C4-2B (cell line): ENCODE measurements at regions not wholly inside any gene's neighbourhood (a gene's known extent, or its start where the extent isn't known, plus 50 kb on each side); places are given as distances from the start of the nearest gene placed in this dataset.

Source experiments
- ZFX ChIP-seq: fragments of 450-650 bp; IDR thresholded peaks from 2 replicates; pipeline ENCODE4 v1.6.1; 2017
- TF ChIP-seq, protein P1 (sequence below): fragments of 450-650 bp; conservative IDR thresholded peaks from 2 replicates; pipeline ENCODE4 v1.5.1; 2017; ENCODE audit warnings: mild to moderate bottlenecking

DNA sequence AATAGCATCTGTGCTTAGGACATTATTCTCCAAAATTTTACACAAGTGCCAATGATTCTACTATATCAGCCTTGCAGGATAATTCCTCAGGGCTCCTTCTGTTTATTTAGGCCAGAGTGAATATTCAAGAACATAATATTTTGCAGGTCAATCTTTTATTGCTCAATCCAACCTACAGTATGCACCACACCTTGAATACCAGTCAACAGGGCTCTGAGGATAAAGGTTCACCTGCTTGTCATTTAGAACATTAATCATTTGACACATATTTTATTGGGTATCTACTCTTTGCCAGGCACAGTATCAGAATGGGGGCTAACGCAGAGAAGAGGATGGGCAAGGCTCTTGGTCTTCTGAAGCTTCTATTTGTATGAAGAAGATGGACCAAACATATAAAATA, 66.2 kb upstream of the SHISA3 start:
- TF ChIP-seq, protein P1, sequence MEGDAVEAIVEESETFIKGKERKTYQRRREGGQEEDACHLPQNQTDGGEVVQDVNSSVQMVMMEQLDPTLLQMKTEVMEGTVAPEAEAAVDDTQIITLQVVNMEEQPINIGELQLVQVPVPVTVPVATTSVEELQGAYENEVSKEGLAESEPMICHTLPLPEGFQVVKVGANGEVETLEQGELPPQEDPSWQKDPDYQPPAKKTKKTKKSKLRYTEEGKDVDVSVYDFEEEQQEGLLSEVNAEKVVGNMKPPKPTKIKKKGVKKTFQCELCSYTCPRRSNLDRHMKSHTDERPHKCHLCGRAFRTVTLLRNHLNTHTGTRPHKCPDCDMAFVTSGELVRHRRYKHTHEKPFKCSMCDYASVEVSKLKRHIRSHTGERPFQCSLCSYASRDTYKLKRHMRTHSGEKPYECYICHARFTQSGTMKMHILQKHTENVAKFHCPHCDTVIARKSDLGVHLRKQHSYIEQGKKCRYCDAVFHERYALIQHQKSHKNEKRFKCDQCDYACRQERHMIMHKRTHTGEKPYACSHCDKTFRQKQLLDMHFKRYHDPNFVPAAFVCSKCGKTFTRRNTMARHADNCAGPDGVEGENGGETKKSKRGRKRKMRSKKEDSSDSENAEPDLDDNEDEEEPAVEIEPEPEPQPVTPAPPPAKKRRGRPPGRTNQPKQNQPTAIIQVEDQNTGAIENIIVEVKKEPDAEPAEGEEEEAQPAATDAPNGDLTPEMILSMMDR, result no peak
- TF ChIP-seq ZFX, result no peak
